SJSA1 (cell line): ENCODE measurements at regions not wholly inside any gene's neighbourhood (a gene's known extent, or its start where the extent isn't known, plus 50 kb on each side); places are given as distances from the start of the nearest gene placed in this dataset.
A peak's percentile ranks its signal among the peaks of the same experiment; 100 is the strongest.

ENCODE experiments used
- DNase-seq, 2 experiments: peaks; one replicate each; pipeline ENCODE4 v3.0.0-alpha.2; 2015 to 2020; ENCODE audit warnings: low spot score in 2 of 2, low read depth in 1 of 2
- H3K27ac ChIP-seq: fragments of 250-450 bp; sonication (Bioruptor Pico); 2 replicates; pipeline ENCODE4 v1.5.1; 2020; ENCODE audit warnings: mild to moderate bottlenecking, moderate library complexity
- H3K27me3 ChIP-seq: fragments of 250-450 bp; sonication (Bioruptor Pico); replicated peaks from 2 replicates; pipeline ENCODE4 v1.5.1; 2020; ENCODE audit warnings: mild to moderate bottlenecking, moderate library complexity
- H3K36me3 ChIP-seq: fragments of 250-450 bp; sonication (Bioruptor Pico); 2 replicates; pipeline ENCODE4 v1.5.1; 2020; ENCODE audit warnings: mild to moderate bottlenecking
- H3K4me1 ChIP-seq: fragments of 250-450 bp; sonication (Bioruptor Pico); replicated peaks from 2 replicates; pipeline ENCODE4 v1.6.1; 2021; ENCODE audit warnings: mild to moderate bottlenecking
- H3K4me3 ChIP-seq: fragments of 250-450 bp; sonication (Bioruptor Pico); 2 replicates; pipeline ENCODE4 v1.5.1; 2020; ENCODE audit warnings: mild to moderate bottlenecking
- H3K9me3 ChIP-seq: fragments of 250-450 bp; sonication (Bioruptor Pico); replicated peaks from 2 replicates; pipeline ENCODE4 v1.5.1; 2020; ENCODE audit warnings: mild to moderate bottlenecking

DNA sequence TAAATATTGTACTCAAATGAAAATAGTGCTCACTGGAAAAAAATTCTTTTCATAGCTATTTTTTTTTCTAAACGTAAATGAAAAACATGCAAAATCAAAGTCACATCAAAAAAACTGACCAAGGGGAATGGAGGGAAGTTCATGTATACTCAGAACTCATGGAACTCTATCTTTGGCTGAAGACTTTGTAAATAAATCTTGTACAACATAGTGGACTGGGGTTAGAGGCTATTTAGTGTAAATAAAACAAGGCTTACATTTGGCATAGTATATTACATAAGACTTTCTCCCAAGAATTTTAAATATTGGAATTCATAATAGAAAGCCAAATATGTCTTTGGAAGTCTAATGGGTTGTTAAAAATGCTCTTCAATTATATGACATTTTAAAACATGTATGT, 59.8 kb upstream of the PDE5A start:
- Histone ChIP-seq H3K4me1 (peaks cover 22% of the 10 kb centered on the region), H3K27me3 (no peaks in the 10 kb centered on the region), H3K4me3 (no peak overlapping the region), H3K9me3 (no peaks in the 10 kb centered on the region), H3K27ac (no peak overlapping the region), H3K36me3 (no peaks in the 10 kb centered on the region)
- DNase-seq: no peak

DNA sequence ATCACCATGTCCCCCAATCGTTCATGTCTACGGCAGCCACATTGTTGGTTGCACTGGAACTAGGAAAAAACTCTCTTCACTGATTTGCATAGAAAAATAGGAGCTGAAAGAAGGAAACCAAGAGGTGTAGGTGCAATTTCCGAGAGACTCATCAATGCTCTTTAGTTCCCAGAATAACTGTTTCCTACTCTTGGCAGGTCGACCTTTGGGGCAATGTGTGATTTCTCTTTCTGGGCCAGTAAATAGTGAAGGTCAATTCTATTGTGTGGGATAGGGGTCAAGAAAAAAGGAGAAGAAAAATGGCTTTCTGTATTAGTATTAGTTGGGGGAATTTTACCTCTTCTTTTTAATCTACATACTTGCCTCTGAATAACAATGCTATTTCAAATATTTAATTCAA, 55.9 kb upstream of the PDE5A start:
- Histone ChIP-seq H3K36me3 (no peaks in the 10 kb centered on the region), H3K4me1 (peaks cover 28% of the 10 kb centered on the region), H3K9me3 (no peaks in the 10 kb centered on the region), H3K27me3 (no peaks in the 10 kb centered on the region), H3K4me3 (no peak overlapping the region), H3K27ac (no peak overlapping the region)
- DNase-seq: no peak

DNA sequence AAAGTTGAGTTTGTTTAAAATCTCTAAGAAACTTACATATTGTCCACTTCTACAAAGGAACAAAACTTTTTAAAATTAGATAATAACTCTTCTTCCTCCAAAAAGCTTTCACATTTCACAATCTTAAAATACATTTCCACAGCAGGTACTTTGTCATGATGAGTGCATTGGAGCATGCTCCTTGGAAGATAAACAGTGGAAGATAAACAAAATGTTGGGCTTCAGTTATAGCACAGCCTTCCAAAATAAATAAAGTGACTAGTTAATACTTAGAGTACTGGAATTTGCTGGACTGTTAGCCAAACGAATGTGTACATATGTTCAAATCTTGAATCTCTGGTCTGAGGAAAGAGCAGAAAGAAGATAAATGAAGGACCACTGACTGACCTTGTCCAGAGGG, 54.9 kb upstream of the PDE5A start:
- no peak overlapping the region for H3K4me3 ChIP-seq
- H3K9me3 ChIP-seq: no peaks in the 10 kb centered on the region
- peak in 1 of 2 experiments; percentile 46 for DNase-seq
- H3K27me3 ChIP-seq: no peaks in the 10 kb centered on the region
- H3K27ac ChIP-seq: no peak overlapping the region
- no peaks in the 10 kb centered on the region for H3K36me3 ChIP-seq
- H3K4me1 ChIP-seq: peaks cover 37% of the 10 kb centered on the region

DNA sequence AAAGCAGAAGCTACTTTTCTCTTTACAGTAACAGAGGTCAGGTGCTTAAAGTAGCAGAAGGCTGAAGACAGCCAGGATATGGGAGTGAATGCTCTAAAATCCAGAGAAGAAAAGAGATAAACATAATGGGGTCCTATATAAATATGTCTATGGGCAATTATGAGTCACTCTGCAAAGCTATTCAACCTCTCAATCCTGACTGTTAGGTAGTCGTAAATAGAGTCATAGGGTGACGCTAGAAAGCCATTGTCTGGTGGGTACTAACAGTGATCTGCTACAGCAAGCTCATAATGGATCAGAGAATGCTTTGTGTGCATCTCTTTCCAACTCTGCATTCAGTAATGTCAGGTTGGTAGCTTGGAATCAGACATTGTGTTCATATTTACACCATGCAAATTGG, 53.5 kb upstream of the PDE5A start:
- no peak overlapping the region for H3K27ac ChIP-seq
- H3K36me3 ChIP-seq: no peaks in the 10 kb centered on the region

DNA sequence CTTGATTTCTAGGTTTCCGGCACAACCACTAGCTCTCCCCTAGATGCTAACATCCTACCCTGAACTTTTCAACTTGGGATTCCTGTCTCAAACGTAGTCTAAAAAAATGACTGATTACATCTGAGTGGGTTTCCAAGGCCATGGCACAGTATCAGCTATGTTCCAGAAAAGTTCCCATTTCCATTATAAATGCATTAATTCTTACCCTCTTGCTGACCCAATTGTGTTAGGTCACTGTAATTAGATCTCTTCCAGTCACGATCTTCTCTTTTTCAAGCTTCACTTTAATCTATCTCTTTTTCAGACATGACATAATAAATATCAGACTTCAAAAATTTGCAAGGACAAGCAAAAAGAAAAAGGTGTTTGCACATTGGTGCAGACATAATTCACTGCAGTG, 50.6 kb upstream of the PDE5A start:
- Histone ChIP-seq H3K4me1 (peaks cover 38% of the 10 kb centered on the region), H3K36me3 (no peaks in the 10 kb centered on the region), H3K9me3 (no peaks in the 10 kb centered on the region), H3K27me3 (no peaks in the 10 kb centered on the region), H3K27ac (no peak overlapping the region), H3K4me3 (no peak overlapping the region)
- no peak for DNase-seq

More for the DNA sequence above, 53.5 kb upstream of the PDE5A start:
- no peaks in the 10 kb centered on the region for H3K27me3 ChIP-seq
- DNase-seq: peak in 1 of 2 experiments; percentile 47
- H3K4me1 ChIP-seq: peaks cover 38% of the 10 kb centered on the region
- no peak overlapping the region for H3K4me3 ChIP-seq
- H3K9me3 ChIP-seq: no peaks in the 10 kb centered on the region

DNA sequence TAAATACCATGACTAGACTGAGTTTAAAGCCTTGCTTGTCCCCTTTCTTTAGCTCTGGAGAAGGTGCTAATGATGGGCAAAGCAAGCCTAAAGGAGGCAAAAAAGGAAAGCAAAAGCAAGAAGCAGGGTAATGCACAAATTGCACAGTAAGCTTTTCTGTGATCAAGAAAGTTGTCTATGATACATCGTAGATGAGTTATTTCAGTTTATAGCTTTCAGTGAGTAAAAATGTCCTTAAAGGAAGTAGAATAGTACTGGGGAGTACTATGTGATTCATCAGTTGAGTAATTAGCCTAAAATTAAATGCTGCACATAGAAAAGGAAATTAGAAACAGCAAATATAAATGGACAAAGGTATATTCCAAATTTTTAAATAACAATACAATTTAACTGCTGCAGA, 50.2 kb upstream of the PDE5A start:
- Histone ChIP-seq H3K27ac (no peak overlapping the region), H3K4me3 (no peak overlapping the region), H3K9me3 (no peaks in the 10 kb centered on the region), H3K36me3 (no peaks in the 10 kb centered on the region), H3K27me3 (no peaks in the 10 kb centered on the region), H3K4me1 (peaks cover 35% of the 10 kb centered on the region)
- no peak for DNase-seq
